COLO668 (cell line): ENCODE measurements at regions not wholly inside any gene's neighbourhood (a gene's known extent, or its start where the extent isn't known, plus 50 kb on each side); places are given as distances from the start of the nearest gene placed in this dataset.
"Not testable (repeated sequence)": the region's sequence is repeated elsewhere in the genome, so short reads cannot be mapped to it uniquely, and the experiment has no call there.

Source experiments
- DNase-seq: peaks from one replicate; lab custom pipeline; 2025; ENCODE audit not compliant: unreplicated experiment; lab: John Stamatoyannopoulos, UW

DNA sequence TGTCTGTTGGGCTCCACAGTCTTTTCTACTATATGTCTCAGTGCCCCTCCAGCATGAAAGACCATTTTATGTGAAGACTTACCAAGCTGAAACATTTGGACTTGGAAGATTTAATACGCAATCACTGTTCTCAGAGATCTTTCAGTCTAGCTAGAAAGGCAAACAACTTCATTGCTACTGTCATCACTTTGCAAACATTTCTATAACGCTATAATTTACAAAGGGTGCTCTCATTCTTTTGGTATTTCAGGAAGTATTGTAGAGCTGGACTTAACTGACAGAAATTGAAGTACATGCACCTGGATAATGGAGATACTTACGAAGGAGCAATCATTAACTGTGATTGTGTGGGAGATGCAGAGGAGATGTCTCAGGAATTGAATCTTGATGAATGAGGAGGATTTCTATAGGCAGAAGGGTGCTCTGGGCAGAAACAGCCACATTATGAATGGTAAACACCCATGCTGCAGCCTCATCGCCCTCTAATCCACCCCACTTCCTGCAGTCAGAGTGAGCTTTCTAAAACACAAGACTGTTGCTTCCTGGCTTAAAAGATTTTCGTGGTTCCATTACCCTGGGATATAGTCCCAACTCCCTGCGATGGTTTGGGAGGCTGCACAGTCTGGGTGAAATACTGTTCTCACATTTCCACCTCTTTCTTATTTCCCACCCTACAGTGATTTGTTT is 75.1 kb upstream of the GNG12 start:
- no peak for DNase-seq

DNA sequence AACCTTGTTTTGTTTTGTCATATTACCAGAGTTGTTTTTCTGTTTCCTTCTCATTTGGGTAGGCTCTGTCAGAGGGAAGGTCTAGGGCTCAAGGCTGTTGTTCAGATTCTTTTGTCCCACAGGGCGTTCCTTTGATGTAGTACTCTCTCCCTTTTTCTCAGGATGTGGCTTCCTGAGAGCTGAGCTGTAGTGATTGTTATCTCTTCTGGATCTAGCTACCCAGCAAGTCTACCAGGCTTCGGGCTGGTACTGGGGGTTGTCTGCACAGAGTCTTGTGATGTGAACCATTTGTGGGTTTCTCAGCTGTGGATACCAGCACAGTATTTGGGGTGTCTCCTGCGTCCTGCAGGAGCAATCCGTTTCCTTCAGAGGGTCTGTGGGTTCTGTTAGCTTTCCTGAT is 74.2 kb upstream of the GNG12 start:
- not testable (repeated sequence) for DNase-seq

DNA sequence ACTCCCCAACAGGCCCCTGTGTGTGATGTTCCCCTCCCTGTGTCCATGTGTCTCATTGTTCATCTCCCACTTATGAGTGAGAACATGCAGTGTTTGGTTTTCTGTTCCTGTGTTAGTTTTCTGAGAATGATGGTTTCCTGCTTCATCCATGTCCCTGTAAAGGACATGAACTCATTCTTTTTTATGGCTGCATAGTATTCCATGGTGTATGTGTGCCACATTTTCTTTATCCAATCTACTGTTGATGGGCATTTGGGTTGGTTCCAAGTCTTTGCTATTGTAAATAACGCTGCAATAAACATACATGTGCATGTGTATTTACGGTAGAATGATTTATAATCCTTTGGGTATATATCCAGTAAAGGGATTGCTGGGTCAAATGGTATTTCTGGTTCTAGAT is 72.7 kb upstream of the GNG12 start:
- not testable (repeated sequence) for DNase-seq

DNA sequence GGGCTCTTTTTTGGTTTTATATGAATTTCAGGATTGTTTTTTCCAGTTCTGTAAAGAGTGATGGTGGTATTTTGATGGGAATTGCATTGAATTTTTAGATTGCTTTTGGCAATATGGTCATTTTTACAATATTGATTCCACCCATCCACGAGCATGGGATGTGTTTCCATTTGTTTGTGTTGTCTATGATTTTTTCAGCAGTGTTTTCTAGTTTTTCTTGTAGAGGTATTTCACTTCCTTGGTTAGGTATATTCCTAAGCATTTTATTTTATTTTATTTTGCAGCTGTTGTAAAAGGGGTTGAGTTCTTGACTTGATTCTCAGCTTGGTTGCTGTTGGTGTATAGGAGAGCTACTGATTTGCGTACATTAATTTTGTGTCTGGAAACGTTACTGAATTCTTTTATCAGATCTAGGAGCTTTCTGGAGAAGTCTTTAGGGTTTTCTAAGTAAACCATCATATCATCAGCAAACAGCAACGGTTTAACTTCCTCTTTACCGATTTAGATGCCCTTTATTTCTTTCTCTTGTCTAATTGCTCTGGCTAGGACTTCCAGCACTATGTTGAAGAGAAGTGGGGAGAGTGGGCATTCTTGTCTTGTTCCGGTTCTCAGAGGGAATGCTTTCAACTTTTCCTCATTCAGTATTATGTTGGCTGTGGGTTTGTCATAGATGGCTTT is 69.4 kb upstream of the GNG12 start:
- not testable (repeated sequence) for DNase-seq

DNA sequence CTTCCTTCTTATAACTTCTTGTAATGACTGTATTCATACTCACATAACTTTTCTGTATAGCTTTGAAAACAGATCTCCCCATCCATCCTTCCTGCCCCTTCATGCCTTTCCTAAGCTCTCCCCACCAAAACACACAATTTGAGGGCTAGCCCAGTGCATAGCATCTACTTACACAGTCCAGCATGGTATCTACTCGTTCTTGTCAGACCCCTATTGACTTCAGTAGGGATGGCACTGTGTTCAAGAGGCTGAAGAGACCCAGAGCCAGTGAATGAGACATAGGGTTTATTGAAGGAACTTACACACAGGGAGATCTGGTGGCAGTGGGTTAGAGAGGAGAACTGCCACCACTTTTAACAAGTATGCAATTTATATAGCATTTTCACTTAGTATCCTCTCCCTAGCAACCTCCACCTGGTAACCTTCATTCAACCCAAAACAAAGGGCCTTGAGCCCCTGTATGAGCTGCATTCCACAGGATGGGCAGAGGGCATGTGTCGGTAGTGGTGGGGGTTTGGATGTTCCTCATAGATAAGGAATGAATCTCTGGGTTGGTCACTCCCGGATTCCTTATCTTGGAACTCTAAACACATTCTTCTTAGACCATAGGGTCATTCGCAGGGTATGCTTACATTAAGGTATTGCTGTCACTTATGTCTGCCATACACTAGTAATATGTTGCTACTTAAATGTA is 64.9 kb upstream of the GNG12 start:
- no peak for DNase-seq

DNA sequence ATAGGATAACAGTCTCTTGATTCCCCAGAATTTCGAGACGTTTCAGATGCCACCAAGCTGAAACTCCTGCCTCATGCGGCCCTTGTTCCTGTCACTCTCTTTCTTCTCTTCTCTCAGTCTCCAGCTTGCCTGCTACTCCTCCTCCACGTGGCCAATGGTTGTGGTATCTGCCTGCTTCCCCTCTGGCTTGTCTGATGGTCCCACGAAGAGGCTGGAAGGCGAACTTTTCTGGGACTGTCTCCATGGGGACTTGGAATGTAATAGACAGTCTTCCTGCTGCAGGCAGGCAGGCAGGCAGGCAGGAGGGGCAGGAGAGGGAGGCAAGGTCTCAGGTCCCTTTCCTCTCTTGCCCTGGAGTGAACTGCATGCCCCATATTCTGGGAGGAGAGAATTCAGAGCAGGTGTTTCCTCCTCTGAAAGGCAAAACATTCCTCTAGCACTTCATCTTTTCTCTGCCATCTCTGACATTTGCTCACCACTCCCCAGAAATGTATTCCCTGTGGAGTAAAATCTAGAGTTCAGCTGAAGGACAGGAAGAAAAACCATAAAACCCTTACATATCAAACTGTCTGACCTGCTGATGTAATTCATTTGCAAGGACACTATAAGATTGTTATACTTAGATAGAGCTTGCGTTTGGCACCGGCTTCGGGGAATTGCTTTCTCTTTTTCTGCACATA is 64.1 kb upstream of the GNG12 start:
- no peak for DNase-seq

DNA sequence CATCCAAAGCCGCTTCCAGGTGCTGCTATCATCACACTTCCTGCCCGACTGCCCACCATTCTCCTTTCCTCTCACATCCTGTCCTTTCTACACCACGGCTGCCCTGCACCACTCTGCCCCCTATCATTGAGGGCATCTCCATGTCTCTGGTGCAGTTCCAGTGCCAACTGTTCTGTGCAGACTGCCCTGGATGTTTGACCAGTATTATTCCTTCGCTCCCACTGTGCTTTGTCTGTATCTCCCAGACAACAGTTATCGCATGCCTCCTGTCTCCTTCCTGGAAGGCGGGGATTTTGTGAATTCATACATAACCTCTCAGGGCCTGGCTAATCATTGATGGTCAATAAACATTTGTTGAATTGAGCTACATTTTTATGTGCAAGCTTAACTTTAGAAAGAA is 63.6 kb upstream of the GNG12 start:
- DNase-seq, result peak; percentile 58

DNA sequence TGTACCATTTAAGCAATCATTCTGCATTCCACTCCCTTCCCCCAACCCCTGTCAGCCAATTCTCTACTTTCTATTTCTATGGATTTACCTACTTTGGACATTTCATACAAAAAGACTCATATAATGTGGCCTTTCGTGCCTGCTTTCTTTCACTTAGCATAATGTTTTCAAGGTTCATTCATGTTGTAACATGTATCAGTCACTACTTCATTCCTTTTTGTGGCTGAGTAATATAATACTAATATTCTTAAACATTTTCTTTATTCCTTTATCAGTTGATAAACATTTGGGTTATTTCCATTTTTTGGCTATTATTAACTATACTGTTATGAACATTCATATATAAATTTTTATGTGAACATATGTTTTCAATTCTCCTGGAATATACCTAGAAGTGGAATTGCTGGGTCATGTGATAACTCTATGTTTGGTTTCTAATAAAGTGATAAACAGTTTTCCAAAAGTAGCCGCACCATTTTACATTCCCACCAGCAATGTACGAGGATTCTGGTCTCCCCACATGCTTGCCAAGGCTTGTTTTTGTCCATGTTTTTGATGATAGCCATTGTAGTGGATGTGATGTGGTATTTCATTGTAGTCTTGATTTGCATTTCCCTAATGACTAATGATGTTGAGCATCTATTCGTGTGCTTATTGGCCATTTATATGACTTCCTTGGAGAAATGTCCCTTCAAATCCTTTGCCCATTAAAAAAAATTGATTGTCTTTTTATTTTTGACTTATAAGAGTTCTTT is 61.9 kb upstream of the GNG12 start:
- DNase-seq, result no peak

DNA sequence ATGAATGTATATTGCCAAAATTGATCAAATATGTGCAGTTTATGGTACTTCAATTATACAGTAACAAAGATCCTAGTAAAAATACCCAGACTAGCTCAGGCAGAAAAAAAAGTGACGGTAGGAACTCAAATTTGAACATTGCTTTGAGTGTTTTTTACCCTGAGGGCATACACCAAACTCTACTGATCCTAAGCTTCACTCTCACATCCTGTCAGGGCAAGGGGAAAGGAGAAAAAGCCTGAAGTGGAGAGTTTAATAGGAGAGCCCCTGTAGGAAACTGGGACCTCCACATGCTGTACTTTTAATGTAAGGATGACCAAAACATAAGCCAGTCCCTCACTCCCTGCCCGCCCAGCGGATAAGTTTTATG is 59.8 kb upstream of the GNG12 start:
- no peak for DNase-seq

DNA sequence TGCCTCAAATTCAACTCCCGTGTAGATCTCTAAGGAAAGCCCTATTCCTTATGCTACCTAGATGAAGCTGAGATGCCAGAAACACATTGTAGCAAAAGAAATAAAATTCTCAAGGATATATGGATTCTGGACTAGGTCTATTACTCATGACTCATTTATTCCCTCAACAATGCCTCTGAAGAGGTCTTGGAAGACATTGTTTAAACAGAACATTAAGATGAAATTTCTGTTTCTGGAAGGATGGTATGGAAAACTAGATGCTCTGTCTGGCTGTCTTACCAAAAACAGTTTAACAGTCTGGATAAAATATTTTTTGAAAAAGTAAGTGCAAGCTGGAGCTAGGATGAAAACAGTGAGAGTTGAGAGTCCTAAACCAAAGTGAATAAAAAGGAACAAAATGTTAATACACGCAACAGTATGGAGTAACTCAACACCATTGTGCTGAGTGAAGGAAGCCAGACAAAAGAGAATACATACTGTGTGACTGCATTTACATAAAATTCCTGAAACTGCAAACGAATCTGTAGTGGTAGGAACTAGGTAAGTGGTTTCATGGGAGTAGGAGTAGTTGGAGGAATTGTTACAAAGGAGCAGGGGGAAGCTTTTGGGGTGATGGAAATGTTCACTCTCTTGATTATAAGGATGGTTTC is 59.3 kb upstream of the GNG12 start:
- DNase-seq, result no peak

DNA sequence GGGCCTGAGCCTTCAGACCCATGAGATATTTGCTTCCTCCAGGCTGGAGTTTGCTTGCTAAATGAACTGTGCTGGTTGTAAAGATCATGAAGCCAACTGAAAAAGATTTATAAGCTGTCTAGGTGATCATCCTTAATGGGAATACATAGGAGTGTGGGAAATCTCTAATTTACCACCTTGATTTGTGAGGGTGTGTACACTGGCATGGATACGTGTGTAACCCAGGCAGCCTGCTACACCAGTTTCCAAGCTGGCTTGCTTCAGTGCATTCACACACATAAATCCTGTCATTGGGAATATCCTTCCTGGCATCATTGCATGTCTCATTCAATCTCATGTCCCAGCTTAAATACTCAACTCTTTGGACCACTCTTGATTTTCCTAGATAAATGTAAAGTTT is 57.6 kb upstream of the GNG12 start:
- no peak for DNase-seq

DNA sequence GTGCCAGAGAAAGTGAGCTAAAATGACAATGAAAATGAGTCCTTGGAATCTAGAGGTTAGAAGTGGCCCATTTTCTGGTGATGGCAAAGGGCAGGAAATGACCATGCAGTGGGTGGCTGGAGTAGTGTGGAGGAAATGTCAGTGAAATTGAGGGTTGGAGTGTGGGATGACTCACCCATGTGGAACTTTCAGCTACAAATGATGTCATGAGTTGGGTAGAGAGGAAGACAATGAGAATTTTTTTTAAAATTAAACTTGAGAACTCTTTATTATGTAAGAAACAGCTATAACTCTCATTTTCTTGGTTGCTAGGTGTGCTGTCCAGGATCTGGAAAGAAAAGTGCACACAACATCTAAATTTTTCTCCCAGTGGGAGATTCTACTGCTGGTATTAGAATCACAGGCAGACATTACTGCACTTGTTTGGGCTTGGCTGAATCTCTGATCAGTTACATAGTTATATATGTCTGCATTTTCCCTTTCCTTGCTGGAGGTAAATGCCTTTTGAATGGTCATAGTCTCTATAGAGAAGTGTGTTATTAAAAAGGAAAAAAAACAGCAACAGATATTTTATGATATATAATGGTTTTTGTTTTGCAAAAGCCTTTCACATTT is 56.8 kb upstream of the GNG12 start:
- peak; percentile 57 for DNase-seq

DNA sequence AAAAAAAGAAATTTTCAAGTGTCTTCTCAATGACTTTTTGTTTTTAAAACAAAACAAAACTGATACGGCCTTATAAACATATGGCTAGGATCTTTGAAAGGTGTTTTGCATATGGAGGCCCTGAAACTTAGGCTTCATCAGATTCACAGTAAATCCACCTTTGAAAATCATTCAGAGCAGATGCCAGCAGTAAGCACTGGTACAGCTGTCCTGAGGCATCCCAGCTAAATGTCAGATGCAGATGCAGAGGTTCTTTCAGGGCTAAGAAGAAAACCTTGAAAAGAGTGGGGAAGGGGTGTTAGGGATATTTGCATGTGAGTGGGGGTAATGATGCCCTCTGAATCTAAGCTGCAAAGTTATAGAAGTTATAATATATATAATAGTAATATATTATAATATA is 56.2 kb upstream of the GNG12 start:
- DNase-seq, result no peak

DNA sequence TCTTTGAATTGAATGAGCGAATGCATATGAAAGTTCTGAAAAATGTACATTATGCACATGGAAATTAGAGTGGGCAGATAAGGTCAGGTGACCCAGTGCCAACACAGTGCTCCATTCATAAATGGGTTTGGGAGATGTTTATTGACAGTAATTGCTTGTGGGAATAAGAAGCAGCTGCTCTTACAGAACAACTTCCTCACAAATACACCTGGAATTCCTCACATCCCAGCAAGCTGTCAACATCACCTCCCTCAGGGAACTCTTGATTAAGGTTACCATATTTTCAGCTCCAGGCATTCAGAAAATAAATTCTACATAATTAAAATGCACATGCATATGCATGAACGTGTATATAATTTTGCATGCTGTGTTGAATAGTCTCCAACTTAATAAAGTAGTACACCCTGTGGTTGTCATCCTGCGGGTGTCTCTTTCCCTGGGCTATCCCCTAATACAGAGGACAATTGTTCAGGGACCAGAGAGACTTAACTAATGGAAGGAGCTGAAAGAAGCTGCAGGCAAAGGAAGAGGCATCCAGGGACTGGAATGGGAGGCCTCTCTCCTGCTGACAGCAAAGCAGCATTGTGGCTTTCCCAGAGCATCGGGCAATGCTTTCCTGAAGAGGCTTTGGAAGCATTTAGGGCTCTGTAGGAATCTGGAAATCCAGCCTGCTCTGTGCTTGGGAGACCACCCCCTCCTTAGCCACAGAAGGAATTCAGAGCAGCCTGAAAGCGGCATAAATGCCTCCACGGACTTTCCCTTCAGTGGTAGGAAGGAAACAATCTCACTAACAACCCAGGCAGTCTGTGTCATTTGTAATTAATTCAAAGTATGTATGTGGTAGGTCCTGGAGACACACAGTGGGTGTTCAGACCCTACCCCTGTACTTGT is 55.2 kb upstream of the GNG12 start:
- no peak for DNase-seq

DNA sequence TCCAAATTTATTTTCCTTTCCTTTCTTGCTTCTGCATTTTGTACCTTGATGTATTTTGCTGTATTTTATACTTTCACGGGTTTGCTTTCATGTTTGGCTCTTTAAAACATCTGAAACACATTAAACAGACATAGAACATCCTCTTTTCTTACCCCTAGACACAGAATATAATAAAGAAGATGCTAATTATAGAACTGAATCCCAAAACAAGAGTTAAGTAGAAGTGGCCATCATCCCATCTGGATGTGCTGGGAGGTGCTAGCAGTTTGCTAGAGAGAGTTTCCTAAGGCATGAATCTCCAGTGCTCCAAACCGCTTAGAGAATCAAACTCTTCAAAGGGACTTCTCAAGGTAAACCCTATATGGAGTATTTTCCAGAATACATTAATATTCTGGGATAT is 53.9 kb upstream of the GNG12 start:
- DNase-seq, result no peak

DNA sequence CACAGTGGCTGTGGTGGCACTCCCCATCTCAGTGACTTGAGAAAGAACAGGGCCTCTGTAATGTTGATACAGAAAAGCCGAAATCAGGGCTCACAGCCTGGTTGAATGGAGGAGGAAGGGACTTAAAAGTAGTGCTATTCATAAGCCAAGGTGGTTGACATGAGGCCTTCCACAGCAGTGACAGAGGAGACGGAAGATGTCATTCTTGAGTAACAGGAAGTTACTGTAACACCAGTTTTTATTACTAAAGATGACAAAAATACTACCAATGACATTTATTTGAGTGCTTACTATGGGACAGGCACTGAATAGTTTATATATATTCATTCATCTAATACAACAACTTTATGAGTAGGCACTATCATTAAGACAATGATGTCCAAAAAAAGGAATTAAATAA is 52.8 kb upstream of the GNG12 start:
- DNase-seq, result no peak

DNA sequence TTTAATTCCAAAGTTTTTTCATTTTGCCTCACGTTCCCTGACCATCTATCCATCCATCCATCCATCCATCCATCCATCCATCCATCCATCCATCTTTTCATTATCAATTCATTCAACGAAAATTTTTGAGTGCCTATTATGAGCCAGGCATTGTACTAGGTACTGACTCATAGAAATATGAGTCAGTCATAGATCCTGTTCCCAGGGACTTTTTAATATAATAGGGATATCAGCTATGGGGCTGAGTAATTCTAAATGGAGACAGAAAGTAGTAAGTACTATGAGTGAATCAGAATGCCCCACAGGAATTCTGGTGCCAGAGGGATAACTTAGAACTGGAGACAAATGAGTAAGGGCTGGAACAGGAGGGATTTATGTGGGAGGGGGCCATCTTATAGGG is 49.8 kb upstream of the GNG12 start:
- no peak for DNase-seq
